ENCODE measurements at regions not wholly inside any gene's neighbourhood (a gene's known extent, or its start where the extent isn't known, plus 50 kb on each side); places are given as distances from the start of the nearest gene placed in this dataset.

DNA sequence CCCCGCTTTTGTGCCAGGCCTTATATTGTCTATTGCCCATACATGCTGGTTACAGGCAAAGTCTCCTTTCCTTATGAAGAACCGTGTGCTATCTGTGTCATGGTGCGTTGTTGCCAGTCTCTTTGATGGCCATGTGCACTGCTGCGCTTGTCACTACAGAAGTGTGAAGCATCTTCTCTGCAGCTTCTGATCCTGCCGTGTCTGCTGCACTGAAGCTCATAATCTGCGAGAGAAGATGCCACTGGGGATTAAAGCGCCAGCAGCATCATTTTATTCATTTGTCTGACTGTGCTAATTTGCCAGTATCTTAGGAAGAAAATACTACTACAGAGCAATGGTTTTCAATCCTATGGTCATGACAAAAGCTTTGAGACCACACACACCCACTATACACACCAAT is 330.1 kb downstream of the FAT3 start:
- no peaks in the 10 kb centered on the region for H3K9me3 ChIP-seq (replicated peaks; ENCODE audit: control insufficient read depth, insufficient read depth, low read depth, low read length)
- POLR2A ChIA-PET = no interaction called here
- no peaks in the 10 kb centered on the region for H3K9me1 ChIP-seq (ENCODE audit: control insufficient read depth, insufficient read depth, low read length)
- H2AFZ ChIP-seq (ENCODE audit: low read depth, low read length) = no peak overlapping the region
- FAIRE-seq (no peak), DNase-seq (ENCODE audit: extremely low read depth in 1 of 4, low spot score in 3 of 4) (no peak), ATAC-seq (no peak)
- CTCF ChIA-PET (ENCODE audit: low intra/inter-chr PET ratio) = no interaction called here
- H3K4me3 ChIP-seq = no peak overlapping the region
- no peak overlapping the region for H3K9ac ChIP-seq (ENCODE audit: insufficient read depth in 1 of 2, low read depth in 2 of 2, low read length in 2 of 2)
- no peaks in the 10 kb centered on the region for H3K36me3 ChIP-seq (ENCODE audit: control insufficient read depth, insufficient read depth, low read length)
- 1% methylated on average over 7 of the region's 7 CpGs for WGBS (ENCODE audit: insufficient coverage, low coverage, missing lambda C conversion rate)
- H3K27me3 ChIP-seq (ENCODE audit: control insufficient read depth in 2 of 2, insufficient read depth in 2 of 2, low read length in 2 of 2) = no peaks in the 10 kb centered on the region
- intact Hi-C loops (cut with micrococcal nuclease) (no loop called here), in situ Hi-C loops (cut with MboI) (no loop called here)
- no peak overlapping the region for H3K27ac ChIP-seq (ENCODE audit: extremely low read depth, low read depth, low read length)
- no peak overlapping the region for H3K4me2 ChIP-seq (ENCODE audit: insufficient read depth, low read length)
- no TSS peak for BruUV-seq (replicated peaks)
- H4K20me1 ChIP-seq (replicated peaks; ENCODE audit: control insufficient read depth, insufficient read depth, low read length) = no peaks in the 10 kb centered on the region
- H3K79me2 ChIP-seq (ENCODE audit: control insufficient read depth, insufficient read depth, low read length) = no peaks in the 10 kb centered on the region
- H3K4me1 ChIP-seq (replicated peaks in 1 of 2; ENCODE audit: control insufficient read depth in 2 of 2, insufficient read depth in 2 of 2, low read length in 2 of 2) = no peaks in the 10 kb centered on the region
- TF ChIP-seq CCAR2 (IDR thresholded peaks at IDR 0.05; ENCODE audit: low read depth, low read length) = no peak
- no peak for TF ChIP-seq ETV1 (tag; conservative IDR thresholded peaks at IDR 0.05; ENCODE audit: low read depth)
- TF ChIP-seq, protein P1, sequence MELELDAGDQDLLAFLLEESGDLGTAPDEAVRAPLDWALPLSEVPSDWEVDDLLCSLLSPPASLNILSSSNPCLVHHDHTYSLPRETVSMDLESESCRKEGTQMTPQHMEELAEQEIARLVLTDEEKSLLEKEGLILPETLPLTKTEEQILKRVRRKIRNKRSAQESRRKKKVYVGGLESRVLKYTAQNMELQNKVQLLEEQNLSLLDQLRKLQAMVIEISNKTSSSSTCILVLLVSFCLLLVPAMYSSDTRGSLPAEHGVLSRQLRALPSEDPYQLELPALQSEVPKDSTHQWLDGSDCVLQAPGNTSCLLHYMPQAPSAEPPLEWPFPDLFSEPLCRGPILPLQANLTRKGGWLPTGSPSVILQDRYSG (tag; conservative IDR thresholded peaks at IDR 0.05; ENCODE audit: low read depth) = no peak
- TF ChIP-seq, protein P2, sequence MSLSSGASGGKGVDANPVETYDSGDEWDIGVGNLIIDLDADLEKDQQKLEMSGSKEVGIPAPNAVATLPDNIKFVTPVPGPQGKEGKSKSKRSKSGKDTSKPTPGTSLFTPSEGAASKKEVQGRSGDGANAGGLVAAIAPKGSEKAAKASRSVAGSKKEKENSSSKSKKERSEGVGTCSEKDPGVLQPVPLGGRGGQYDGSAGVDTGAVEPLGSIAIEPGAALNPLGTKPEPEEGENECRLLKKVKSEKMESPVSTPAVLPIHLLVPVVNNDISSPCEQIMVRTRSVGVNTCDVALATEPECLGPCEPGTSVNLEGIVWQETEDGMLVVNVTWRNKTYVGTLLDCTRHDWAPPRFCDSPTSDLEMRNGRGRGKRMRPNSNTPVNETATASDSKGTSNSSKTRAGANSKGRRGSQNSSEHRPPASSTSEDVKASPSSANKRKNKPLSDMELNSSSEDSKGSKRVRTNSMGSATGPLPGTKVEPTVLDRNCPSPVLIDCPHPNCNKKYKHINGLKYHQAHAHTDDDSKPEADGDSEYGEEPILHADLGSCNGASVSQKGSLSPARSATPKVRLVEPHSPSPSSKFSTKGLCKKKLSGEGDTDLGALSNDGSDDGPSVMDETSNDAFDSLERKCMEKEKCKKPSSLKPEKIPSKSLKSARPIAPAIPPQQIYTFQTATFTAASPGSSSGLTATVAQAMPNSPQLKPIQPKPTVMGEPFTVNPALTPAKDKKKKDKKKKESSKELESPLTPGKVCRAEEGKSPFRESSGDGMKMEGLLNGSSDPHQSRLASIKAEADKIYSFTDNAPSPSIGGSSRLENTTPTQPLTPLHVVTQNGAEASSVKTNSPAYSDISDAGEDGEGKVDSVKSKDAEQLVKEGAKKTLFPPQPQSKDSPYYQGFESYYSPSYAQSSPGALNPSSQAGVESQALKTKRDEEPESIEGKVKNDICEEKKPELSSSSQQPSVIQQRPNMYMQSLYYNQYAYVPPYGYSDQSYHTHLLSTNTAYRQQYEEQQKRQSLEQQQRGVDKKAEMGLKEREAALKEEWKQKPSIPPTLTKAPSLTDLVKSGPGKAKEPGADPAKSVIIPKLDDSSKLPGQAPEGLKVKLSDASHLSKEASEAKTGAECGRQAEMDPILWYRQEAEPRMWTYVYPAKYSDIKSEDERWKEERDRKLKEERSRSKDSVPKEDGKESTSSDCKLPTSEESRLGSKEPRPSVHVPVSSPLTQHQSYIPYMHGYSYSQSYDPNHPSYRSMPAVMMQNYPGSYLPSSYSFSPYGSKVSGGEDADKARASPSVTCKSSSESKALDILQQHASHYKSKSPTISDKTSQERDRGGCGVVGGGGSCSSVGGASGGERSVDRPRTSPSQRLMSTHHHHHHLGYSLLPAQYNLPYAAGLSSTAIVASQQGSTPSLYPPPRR (CRISPR knock-in tag; IDR thresholded peaks at IDR 0.05; ENCODE audit: borderline replicate concordance) = no peak
- TF ChIP-seq CHCHD3 (CRISPR knock-in tag; IDR thresholded peaks at IDR 0.05) = no peak
- TF ChIP-seq CREB5 (CRISPR knock-in tag; IDR thresholded peaks at IDR 0.05) = no peak
- TF ChIP-seq, protein P3, sequence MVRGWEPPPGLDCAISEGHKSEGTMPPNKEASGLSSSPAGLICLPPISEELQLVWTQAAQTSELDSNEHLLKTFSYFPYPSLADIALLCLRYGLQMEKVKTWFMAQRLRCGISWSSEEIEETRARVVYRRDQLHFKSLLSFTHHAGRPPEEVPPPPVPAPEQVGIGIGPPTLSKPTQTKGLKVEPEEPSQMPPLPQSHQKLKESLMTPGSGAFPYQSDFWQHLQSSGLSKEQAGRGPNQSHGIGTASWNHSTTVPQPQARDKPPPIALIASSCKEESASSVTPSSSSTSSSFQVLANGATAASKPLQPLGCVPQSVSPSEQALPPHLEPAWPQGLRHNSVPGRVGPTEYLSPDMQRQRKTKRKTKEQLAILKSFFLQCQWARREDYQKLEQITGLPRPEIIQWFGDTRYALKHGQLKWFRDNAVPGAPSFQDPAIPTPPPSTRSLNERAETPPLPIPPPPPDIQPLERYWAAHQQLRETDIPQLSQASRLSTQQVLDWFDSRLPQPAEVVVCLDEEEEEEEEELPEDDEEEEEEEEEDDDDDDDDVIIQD (CRISPR knock-in tag; IDR thresholded peaks at IDR 0.05) = no peak
- no peak for TF ChIP-seq ZSCAN29 (IDR thresholded peaks at IDR 0.05)
- TF ChIP-seq ZBTB33 (CRISPR knock-in tag; IDR thresholded peaks at IDR 0.05) = no peak
- TF ChIP-seq MYBL2 (IDR thresholded peaks at IDR 0.05; ENCODE audit: low read depth) = no peak
- TF ChIP-seq MYBL2 (CRISPR knock-in tag; IDR thresholded peaks at IDR 0.05; ENCODE audit: borderline replicate concordance) = no peak
- TF ChIP-seq SIN3A (IDR thresholded peaks at IDR 0.05; ENCODE audit: borderline replicate concordance in 2 of 2, control insufficient read depth in 1 of 2, low read depth in 2 of 2, low read length in 2 of 2) = no peak

All from K562 (cell line).